Cardiac muscle cell (in vitro differentiated cells and primary cell): ENCODE measurements at regions not wholly inside any gene's neighbourhood (a gene's known extent, or its start where the extent isn't known, plus 50 kb on each side); places are given as distances from the start of the nearest gene placed in this dataset.

Experiments
- DNase-seq, 2 donors: peaks; one replicate each; pipeline versions ENCODE4 v3.0.0 to v3.0.0-alpha.2; 2010 to 2017; ENCODE audit warnings: low read depth in 1 of 2, low spot score in 1 of 2
- H3K27ac ChIP-seq: fragments of 200-600 bp; sonication (generic); 2 replicates; pipeline ENCODE4 v1.5.1; 2016
- H3K27me3 ChIP-seq: fragments of 200-600 bp; sonication (generic); 2 replicates; pipeline ENCODE4 v1.6.0; 2016; ENCODE audit warnings: control low read depth
- H3K36me3 ChIP-seq: fragments of 200-600 bp; sonication (generic); 2 replicates; pipeline ENCODE4 v1.5.1; 2016; ENCODE audit warnings: control low read depth
- H3K4me1 ChIP-seq: fragments of 200-600 bp; sonication (generic); 2 replicates; pipeline ENCODE4 v1.8.1; 2017; ENCODE audit warnings: low read depth, mild to moderate bottlenecking, mixed run types
- H3K4me3 ChIP-seq: fragments of 200-600 bp; sonication (generic); 2 replicates; pipeline ENCODE4 v1.5.1; 2016; ENCODE audit warnings: mild to moderate bottlenecking
- H3K9me3 ChIP-seq: fragments of 200-600 bp; sonication (generic); 2 replicates; pipeline ENCODE4 v1.5.1; 2017; ENCODE audit warnings: low read depth, mild to moderate bottlenecking, control low read depth
- CTCF ChIP-seq: IDR thresholded peaks from 2 replicates; pipeline ENCODE4 v1.5.1; 2012; ENCODE audit warnings: low read depth, mild to moderate bottlenecking, low read length

- peak in 1 of 2 donors; percentile 23 for DNase-seq
- Histone ChIP-seq H3K4me3 (no peak overlapping the region), H3K4me1 (no peaks in the 10 kb centered on the region), H3K36me3 (no peaks in the 10 kb centered on the region), H3K27me3 (no peaks in the 10 kb centered on the region), H3K9me3 (no peaks in the 10 kb centered on the region), H3K27ac (no peak overlapping the region)
- no peak for TF ChIP-seq CTCF
These were observed 87.5 kb downstream of the FAM43A start for GRCh38 chr3:194773216-194773615.

- Histone ChIP-seq H3K9me3 (no peaks in the 10 kb centered on the region), H3K36me3 (no peaks in the 10 kb centered on the region), H3K27ac (no peak overlapping the region), H3K27me3 (no peaks in the 10 kb centered on the region), H3K4me3 (no peak overlapping the region), H3K4me1 (no peaks in the 10 kb centered on the region)
- no peak for DNase-seq
- TF ChIP-seq CTCF, result no peak
These were observed 88.2 kb downstream of the FAM43A start for GRCh38 chr3:194773771-194774455.

GRCh38 chr3:194775266-194775665 lies 89.6 kb downstream of the FAM43A start:
- no peaks in the 10 kb centered on the region for H3K36me3 ChIP-seq
- no peak overlapping the region for H3K27ac ChIP-seq
- TF ChIP-seq CTCF, result no peak
- H3K9me3 ChIP-seq, result no peaks in the 10 kb centered on the region
- no peaks in the 10 kb centered on the region for H3K4me1 ChIP-seq
- DNase-seq, result no peak
- no peak overlapping the region for H3K4me3 ChIP-seq
- H3K27me3 ChIP-seq, result no peaks in the 10 kb centered on the region

GRCh38 chr3:194775731-194776130 lies 90.0 kb downstream of the FAM43A start:
- Histone ChIP-seq H3K4me1 (no peaks in the 10 kb centered on the region), H3K36me3 (no peaks in the 10 kb centered on the region), H3K27me3 (no peaks in the 10 kb centered on the region), H3K9me3 (no peaks in the 10 kb centered on the region), H3K27ac (no peak overlapping the region), H3K4me3 (no peak overlapping the region)
- no peak for TF ChIP-seq CTCF
- DNase-seq, result no peak

GRCh38 chr3:194777729-194778128 lies 92.0 kb downstream of the FAM43A start:
- no peak for DNase-seq

More at GRCh38 chr3:194777729-194778128, 92.0 kb downstream of the FAM43A start:
- H3K4me1 ChIP-seq, result no peaks in the 10 kb centered on the region
- no peaks in the 10 kb centered on the region for H3K9me3 ChIP-seq
- no peak overlapping the region for H3K27ac ChIP-seq
- H3K27me3 ChIP-seq, result no peaks in the 10 kb centered on the region
- H3K36me3 ChIP-seq, result no peaks in the 10 kb centered on the region
- H3K4me3 ChIP-seq, result no peak overlapping the region
- TF ChIP-seq CTCF, result no peak
